Liver (tissue), 3 donors: ENCODE measurements at regions not wholly inside any gene's neighbourhood (a gene's known extent, or its start where the extent isn't known, plus 50 kb on each side); places are given as distances from the start of the nearest gene placed in this dataset.

Source experiments
- ATF3 ChIP-seq: IDR thresholded peaks from 2 replicates; pipeline ENCODE4 v1.6.1; 2016; ENCODE audit warnings: antibody characterized with exemption
- CTCF ChIP-seq: fragments of 150-350 bp; IDR thresholded peaks from 2 replicates; pipeline ENCODE4 v1.5.1; 2017; ENCODE audit warnings: improper control_type of control experiment, low read depth, low read length; ENCODE audit not compliant: missing input control
- GABPA ChIP-seq, 2 donors: IDR thresholded peaks in 1 of 2; conservative IDR thresholded peaks in 1 of 2; 2 replicates each; pipeline ENCODE4 v1.6.1; 2016; ENCODE audit warnings: antibody characterized with exemption in 2 of 2, mild to moderate bottlenecking in 1 of 2, moderate library complexity in 1 of 2
- JUND ChIP-seq, 2 donors: IDR thresholded peaks; 2 replicates each; pipeline ENCODE4 v1.6.1; 2016; ENCODE audit warnings: antibody characterized with exemption in 2 of 2
- MAX ChIP-seq: IDR thresholded peaks from 2 replicates; pipeline ENCODE4 v1.6.1; 2016; ENCODE audit warnings: antibody characterized with exemption
- REST ChIP-seq: IDR thresholded peaks from 2 replicates; pipeline ENCODE4 v1.6.1; 2016; ENCODE audit warnings: antibody characterized with exemption, mild to moderate bottlenecking
- TAF1 ChIP-seq: conservative IDR thresholded peaks from 2 replicates; pipeline ENCODE4 v1.6.1; 2016; ENCODE audit warnings: antibody characterized with exemption, mild to moderate bottlenecking
- YY1 ChIP-seq: IDR thresholded peaks from 2 replicates; pipeline ENCODE4 v1.6.1; 2016; ENCODE audit warnings: antibody characterized with exemption, mild to moderate bottlenecking
- donor health status: healthy.
- donor health status: healthy.

GRCh38 chr2:106311041-106311370, 116.9 kb upstream of the UXS1 start:
- no peak for TF ChIP-seq CTCF
- TF ChIP-seq YY1, result no peak
- no peak for TF ChIP-seq REST
- TF ChIP-seq ATF3, result no peak
- TF ChIP-seq TAF1, result no peak
- TF ChIP-seq JUND (IDR thresholded peaks at IDR 0.05), result no peak
- no peak for TF ChIP-seq GABPA (IDR thresholded peaks at IDR 0.05 in 1 of 2, conservative IDR thresholded peaks at IDR 0.05 in 1 of 2)
- TF ChIP-seq MAX, result no peak
